KMS-11 (cell line): ENCODE measurements at regions not wholly inside any gene's neighbourhood (a gene's known extent, or its start where the extent isn't known, plus 50 kb on each side); places are given as distances from the start of the nearest gene placed in this dataset.
"Not testable (repeated sequence)": the region's sequence is repeated elsewhere in the genome, so short reads cannot be mapped to it uniquely, and the experiment has no call there.

Experiments used
- H2AFZ ChIP-seq: fragments of 200-600 bp; sonication (generic); 2 replicates; pipeline ENCODE4 v1.6.1; 2016; ENCODE audit warnings: antibody characterized with exemption, mixed run types, low read depth
- H3K27ac ChIP-seq: fragments of 200-600 bp; sonication (generic); 2 replicates; pipeline ENCODE4 v1.6.1; 2016; ENCODE audit warnings: mild to moderate bottlenecking, mixed run types
- H3K27me3 ChIP-seq: fragments of 200-600 bp; sonication (generic); 2 replicates; pipeline ENCODE4 v1.6.1; 2017; ENCODE audit warnings: mild to moderate bottlenecking, low read depth, mixed run types, moderate library complexity; ENCODE audit not compliant: insufficient read depth
- H3K36me3 ChIP-seq: fragments of 200-600 bp; sonication (generic); 2 replicates; pipeline ENCODE4 v1.6.1; 2017; ENCODE audit warnings: mild to moderate bottlenecking, mixed run types; ENCODE audit not compliant: insufficient read depth
- H3K4me1 ChIP-seq: fragments of 200-600 bp; sonication (generic); 2 replicates; pipeline ENCODE4 v1.6.1; 2016; ENCODE audit warnings: mild to moderate bottlenecking, low read depth, mixed run types; ENCODE audit not compliant: poor library complexity, severe bottlenecking
- H3K4me2 ChIP-seq: fragments of 200-600 bp; sonication (generic); 2 replicates; pipeline ENCODE4 v1.7.0; 2016; ENCODE audit warnings: mild to moderate bottlenecking, mixed run types
- H3K4me3 ChIP-seq: fragments of 200-600 bp; sonication (generic); IDR thresholded peaks from 2 replicates; pipeline ENCODE4 v1.6.1; 2017; ENCODE audit warnings: low read depth, low read length, mixed read lengths; ENCODE audit not compliant: insufficient read depth
- H3K79me2 ChIP-seq: fragments of 200-600 bp; sonication (generic); 2 replicates; pipeline ENCODE4 v1.6.1; 2016; ENCODE audit warnings: low read depth, mixed run types; ENCODE audit not compliant: insufficient read depth
- H3K9ac ChIP-seq: fragments of 200-600 bp; sonication (generic); 2 replicates; pipeline ENCODE4 v1.6.1; 2016; ENCODE audit warnings: mild to moderate bottlenecking, mixed run types
- H4K20me1 ChIP-seq: fragments of 200-600 bp; sonication (generic); 2 replicates; pipeline ENCODE4 v1.6.1; 2016; ENCODE audit warnings: mild to moderate bottlenecking, mixed run types; ENCODE audit not compliant: insufficient read depth
- TF ChIP-seq, protein P1 (sequence below): fragments of 200-600 bp; sonication (generic); conservative IDR thresholded peaks from 2 replicates; pipeline ENCODE4 v1.6.1; 2017; ENCODE audit warnings: low read depth, mild to moderate bottlenecking, antibody characterized with exemption, low read length, moderate library complexity, mixed read lengths

DNA sequence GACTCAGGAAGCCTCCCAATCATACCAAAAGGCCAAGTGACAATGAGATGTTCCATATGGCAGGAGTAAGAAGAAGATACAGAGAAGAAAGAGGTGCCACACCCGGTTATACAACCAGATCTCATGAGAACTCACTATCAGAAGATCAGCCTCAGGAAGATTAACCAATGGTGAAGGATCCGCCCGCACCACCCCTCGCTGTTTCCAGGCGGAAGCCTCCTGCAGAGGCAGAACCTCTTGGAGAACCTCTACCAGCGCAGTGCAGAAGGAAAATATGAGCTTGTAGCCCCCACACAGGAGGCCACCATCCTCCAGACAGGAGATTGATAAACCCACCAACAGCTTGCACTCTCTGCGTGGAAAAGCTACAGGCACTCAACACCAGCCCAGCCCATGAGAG, 245.1 kb downstream of the POTED start:
- Histone ChIP-seq H3K4me3 (no peak overlapping the region), H3K27me3 (no peaks in the 10 kb centered on the region), H3K9ac (no peak overlapping the region), H2AFZ (no peak overlapping the region), H3K36me3 (no peaks in the 10 kb centered on the region), H3K4me2 (no peak overlapping the region), H3K79me2 (no peaks in the 10 kb centered on the region), H3K4me1 (no peaks in the 10 kb centered on the region), H4K20me1 (no peaks in the 10 kb centered on the region), H3K27ac (no peak overlapping the region)
- TF ChIP-seq, protein P1, sequence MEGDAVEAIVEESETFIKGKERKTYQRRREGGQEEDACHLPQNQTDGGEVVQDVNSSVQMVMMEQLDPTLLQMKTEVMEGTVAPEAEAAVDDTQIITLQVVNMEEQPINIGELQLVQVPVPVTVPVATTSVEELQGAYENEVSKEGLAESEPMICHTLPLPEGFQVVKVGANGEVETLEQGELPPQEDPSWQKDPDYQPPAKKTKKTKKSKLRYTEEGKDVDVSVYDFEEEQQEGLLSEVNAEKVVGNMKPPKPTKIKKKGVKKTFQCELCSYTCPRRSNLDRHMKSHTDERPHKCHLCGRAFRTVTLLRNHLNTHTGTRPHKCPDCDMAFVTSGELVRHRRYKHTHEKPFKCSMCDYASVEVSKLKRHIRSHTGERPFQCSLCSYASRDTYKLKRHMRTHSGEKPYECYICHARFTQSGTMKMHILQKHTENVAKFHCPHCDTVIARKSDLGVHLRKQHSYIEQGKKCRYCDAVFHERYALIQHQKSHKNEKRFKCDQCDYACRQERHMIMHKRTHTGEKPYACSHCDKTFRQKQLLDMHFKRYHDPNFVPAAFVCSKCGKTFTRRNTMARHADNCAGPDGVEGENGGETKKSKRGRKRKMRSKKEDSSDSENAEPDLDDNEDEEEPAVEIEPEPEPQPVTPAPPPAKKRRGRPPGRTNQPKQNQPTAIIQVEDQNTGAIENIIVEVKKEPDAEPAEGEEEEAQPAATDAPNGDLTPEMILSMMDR = no peak

GRCh38 chr21:13850808-13851207, 241.2 kb downstream of the POTED start:
- not testable (repeated sequence) for H3K27ac ChIP-seq, H3K4me1 ChIP-seq, H3K9ac ChIP-seq, H3K36me3 ChIP-seq, H2AFZ ChIP-seq, H4K20me1 ChIP-seq, H3K4me2 ChIP-seq, H3K79me2 ChIP-seq, H3K4me3 ChIP-seq, H3K27me3 ChIP-seq

GRCh38 chr21:13849489-13849888, 239.9 kb downstream of the POTED start:
- not testable (repeated sequence) for H3K79me2 ChIP-seq, H3K27me3 ChIP-seq

GRCh38 chr21:13846718-13847117, 237.1 kb downstream of the POTED start:
- not testable (repeated sequence) for H4K20me1 ChIP-seq, H3K27ac ChIP-seq, H3K4me2 ChIP-seq, H3K27me3 ChIP-seq, H3K36me3 ChIP-seq, H3K9ac ChIP-seq, H2AFZ ChIP-seq, H3K79me2 ChIP-seq, H3K4me3 ChIP-seq, H3K4me1 ChIP-seq

More at GRCh38 chr21:13849489-13849888, 239.9 kb downstream of the POTED start:
- H3K36me3 ChIP-seq, H2AFZ ChIP-seq, H4K20me1 ChIP-seq, H3K4me1 ChIP-seq, H3K4me3 ChIP-seq, H3K27ac ChIP-seq, H3K9ac ChIP-seq, H3K4me2 ChIP-seq: not testable (repeated sequence)

- H3K4me1 ChIP-seq, H3K36me3 ChIP-seq, H3K27me3 ChIP-seq, H3K27ac ChIP-seq, H3K9ac ChIP-seq, H2AFZ ChIP-seq, H3K4me2 ChIP-seq, H3K79me2 ChIP-seq, H4K20me1 ChIP-seq, H3K4me3 ChIP-seq: not testable (repeated sequence)
These were observed 235.0 kb downstream of the POTED start for GRCh38 chr21:13844574-13844973.

- H3K27ac ChIP-seq, H3K4me2 ChIP-seq, H3K9ac ChIP-seq, H4K20me1 ChIP-seq, H2AFZ ChIP-seq, H3K79me2 ChIP-seq, H3K36me3 ChIP-seq, H3K4me1 ChIP-seq, H3K27me3 ChIP-seq, H3K4me3 ChIP-seq: not testable (repeated sequence)
These were observed 233.5 kb downstream of the POTED start for GRCh38 chr21:13843081-13843480.

DNA sequence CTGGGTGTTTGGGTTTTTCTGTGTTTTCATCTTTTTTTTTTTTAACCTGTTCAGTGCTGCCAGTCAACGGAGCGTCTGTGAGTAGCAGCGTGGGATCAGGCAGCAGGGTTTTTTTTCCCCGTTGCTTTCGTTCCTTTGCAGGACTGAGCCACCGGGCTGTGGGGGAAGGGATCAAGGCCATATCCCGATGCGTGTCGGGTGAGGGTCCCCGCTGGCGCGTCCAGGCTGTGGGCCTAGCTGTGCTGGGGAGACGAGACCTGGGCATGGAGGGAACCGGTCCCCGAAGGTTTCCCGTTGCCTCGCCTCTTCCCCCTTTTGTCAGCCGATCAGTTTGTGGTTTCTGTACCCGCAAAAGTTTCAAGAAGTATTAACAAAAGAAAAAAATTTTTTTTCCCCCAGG, 218.1 kb downstream of the POTED start:
- not testable (repeated sequence) for H3K9ac ChIP-seq, H4K20me1 ChIP-seq, H3K36me3 ChIP-seq, H3K4me1 ChIP-seq, H3K27ac ChIP-seq, H2AFZ ChIP-seq, H3K79me2 ChIP-seq, H3K4me3 ChIP-seq, H3K4me2 ChIP-seq, H3K27me3 ChIP-seq
